ENCODE measurements at regions not wholly inside any gene's neighbourhood (a gene's known extent, or its start where the extent isn't known, plus 50 kb on each side); places are given as distances from the start of the nearest gene placed in this dataset.

DNA sequence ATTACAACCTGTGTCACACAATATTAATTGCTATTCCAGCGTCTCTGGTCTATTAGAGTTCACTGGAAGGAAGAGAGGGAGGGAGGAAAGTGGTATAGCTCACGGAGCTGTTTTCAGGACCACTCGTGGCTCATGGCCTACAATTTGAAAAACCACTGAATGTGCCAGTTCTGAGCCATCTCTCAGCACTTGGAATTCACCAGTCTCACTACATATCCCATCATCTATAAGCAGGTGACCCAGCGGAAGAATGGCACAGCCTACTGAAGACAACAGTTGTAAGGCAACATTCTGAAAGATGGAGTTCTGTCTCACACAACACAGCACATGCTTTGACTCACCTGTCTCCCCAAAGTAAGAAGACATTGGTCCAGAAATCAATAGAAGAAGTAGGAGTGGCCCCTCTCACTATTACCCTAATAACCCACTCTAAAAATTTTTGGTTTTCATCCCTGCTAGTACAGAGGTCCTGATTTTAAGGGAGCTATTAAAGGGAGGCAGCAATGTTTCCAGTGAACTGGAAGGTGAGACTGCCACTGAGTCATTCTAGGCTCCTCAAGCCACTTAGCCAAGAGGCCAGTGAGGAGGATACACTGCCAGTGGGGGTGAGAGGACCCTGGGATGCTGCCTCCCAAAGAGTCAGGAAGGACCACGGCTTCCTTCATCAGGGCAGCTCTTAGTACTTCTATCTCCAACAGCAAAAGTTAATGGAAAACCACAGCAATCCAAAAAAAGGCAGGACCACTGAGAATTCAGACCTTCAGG lies 50.0 kb upstream of the DOCK9 start:
- DNase-seq, result no peak

DNA sequence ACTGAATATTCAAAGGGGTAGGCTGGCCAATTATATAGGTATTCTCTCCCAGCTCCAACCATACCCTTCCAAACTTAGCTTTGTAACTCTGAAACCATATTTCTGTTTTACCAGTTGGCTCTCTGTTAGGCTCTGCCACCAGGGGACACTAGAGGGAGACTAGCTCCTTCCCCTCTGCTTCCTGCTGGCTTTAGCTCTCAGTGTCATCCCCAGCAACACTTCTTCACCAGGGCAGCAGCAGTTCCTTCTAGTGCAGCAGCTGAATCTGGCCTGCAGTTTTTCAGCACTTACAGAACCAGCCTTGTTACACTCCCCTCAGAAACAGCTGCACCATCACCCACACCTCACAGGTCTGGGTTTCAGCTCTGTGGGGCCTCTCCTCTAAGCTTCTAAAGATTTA lies 51.0 kb upstream of the DOCK9 start:
- no peak for DNase-seq

DNA sequence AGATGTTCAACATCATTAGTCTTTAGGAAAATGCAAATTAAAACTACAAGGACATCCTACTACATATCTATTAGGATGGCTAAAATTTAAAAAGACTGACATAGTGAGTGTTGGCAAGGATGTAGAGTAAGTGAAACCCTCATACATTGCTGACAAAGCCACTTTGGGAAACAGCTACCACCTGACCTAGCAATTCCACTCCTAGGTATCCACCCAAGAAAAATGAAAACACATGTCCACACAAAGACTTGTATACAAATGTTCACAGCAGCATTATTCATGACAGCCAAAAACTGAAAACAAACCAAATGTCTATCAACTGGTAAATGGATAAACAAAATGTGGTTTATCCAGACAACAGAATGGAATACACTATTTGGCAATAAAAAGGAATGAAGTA lies 51.7 kb upstream of the DOCK9 start:
- DNase-seq, result no peak

DNA sequence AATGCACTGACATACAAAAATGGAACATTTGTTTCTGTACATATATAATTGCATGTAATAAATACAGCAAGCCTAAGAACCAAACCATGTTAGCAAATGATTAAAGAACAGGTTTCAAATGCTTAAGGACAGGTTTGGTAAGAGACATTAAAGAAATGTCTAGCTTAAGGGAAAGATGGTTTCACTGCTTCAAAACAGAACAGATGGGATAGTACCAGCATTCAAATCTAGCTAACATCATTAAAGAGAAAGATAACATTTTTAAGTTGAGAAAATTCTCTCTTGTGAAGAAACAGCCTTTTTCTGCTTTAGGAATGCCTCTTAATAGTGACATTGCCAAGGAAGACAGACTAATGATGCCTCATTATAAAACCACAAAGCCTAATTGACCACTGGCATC lies 52.5 kb upstream of the DOCK9 start:
- DNase-seq, result no peak

DNA sequence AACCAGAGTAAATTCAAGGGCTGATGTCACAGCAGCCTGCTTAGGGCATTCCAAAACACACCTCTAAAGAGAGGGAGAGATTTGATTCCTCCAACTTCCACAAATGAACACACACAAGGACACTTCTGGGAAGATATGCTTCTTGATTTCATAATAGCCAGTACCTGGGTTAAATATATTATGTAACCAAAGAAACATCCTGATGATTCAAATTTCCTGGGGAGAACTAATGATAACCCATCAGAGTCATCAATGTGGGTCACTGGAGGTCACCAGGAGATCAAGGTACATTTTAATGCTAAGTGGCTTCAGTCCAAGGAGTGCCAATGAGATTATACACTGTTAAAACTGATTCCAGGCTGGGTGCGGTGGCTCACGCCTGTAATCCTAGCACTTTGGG lies 54.0 kb upstream of the DOCK9 start:
- DNase-seq, result no peak

DNA sequence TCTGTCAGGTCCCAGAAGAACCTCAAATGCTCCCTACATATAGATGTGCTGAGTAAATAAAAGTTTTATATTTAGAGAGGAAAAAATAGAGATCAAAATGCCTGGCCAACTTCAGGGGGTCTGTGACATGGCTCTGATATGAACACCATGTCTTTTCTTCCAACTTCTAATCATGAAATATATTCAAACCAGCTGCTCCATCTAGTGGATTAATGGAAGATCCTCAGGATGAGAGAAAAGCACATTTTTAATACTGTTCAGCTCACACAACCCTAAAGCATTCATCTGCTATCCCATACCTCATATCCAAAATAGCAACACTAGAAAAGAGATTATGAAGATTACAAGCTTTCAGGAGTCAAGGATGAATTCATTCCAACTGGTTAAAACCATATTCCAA lies 56.0 kb upstream of the DOCK9 start:
- DNase-seq, result no peak

DNA sequence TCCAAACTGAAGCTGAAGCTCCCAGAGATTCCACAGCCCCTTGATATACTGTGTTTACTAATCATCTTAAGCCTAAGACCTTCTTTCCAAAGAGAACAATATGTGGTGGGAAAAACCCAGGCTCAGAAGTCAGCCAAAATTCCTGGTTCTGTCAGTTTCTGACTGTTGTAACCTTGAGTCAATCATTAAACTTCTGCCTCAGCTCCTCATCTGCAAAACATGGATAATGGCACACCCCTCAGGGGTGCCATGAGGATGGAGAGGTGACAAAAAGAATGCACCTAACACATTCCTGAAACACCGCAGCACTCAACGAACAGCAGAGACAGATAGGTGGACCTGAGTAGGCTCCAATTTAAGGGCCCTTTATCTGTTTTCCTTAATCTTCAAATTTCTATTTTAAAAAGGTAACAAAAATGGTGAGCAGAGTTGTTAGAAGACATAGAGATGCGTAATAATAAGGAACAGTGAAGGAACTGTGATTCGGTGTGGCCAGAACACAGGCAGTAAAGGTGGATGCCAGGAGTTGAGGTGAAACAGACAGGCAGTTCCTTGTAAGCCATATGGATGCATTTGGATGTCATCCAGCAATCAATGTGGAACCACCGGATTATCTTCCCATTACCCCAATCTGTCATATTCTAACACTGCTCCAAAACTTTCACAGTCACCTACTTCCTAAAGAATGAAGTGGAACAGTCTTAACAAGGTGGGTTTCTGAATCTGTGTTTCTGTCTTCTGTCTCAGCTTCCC lies 56.6 kb upstream of the DOCK9 start:
- no peak for DNase-seq

DNA sequence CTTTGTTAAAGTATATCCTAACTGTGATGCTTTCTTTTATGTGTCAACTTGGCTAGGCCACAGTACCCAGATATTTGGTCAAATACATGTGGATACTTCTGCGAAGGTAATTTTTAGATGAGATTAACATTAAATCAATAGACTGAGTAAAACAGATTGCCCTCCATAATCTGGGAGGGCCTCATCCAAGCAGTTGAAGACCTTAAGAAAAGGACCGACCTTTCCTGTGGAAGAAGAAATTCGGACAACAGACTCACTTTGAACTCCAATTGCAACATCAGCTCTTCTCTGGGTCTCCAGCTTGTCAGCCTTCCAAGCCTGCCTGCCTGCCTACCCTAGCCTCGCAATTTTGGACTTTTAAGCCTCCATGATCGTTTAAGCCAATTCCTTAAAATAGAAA lies 57.9 kb upstream of the DOCK9 start:
- no peak for DNase-seq

DNA sequence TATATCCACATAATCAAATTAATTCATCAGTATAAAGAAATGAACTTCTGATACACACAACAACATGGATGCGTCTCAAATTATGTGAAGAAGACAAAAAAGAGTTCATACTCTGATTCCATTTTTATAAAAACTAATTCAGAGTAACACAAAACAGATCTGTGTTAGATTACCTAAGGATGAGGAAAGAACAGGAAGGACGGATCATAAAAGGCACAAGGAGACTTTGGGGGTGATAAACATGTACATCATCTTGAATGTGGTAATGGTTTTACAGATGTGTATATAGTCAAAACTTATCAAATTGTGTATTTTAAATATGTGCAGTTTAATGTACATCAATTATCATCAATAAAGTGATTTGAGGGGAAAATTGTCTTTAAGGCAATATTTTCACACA lies 59.9 kb upstream of the DOCK9 start:
- no peak for DNase-seq

DNA sequence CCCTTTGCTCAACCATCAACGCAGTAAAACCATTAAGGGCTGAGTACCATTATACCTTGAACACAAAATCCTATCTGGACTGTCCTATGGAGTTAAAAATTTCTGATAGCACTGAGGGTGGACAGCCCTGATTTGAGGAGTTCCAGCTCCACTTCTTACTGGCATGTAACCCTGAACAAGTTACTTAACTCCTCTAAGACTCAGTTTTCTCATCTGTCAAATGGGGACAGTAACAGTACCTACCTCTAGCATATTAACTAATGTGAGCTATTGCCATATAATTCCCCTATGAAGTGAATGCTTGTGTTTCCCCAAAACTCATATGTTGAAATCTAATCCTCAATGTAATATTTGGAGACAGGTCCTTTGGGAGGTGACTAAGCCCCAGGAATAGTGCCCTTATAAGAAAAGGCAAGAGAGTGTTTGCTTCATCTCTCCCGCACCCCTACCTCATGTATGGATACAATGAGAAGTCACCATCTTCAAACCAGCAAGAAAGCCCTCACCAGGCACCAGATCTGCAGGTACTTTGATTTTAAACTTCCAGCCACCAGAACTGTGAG lies 61.9 kb upstream of the DOCK9 start:
- DNase-seq, result no peak

DNA sequence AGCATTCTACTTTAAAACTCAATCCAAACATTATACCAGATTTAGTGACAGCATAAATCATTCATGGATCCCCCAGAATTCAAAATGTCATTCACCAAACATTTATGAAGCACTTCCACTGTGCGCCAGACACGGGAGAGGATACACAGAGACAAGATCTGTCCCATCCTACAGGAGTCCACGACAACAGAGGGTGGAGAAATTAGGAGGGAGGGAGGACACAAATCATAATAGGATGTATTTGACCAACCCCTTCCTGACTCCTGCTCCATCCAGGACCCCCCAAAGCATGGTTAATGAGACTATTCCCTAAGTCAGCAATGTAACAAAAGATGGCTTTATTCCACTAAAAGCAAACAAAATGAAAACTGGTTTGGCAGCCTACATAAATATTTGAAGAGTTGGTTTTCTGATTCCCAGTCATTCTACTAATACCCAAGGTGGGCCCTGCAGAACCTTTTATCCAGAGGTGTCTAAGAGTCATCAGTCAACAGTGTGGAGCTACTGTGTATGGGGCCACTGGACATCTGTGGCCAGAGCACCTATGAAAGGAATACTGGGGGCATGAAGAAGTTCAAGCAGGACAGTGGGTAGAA lies 62.8 kb upstream of the DOCK9 start:
- no peak for DNase-seq

DNA sequence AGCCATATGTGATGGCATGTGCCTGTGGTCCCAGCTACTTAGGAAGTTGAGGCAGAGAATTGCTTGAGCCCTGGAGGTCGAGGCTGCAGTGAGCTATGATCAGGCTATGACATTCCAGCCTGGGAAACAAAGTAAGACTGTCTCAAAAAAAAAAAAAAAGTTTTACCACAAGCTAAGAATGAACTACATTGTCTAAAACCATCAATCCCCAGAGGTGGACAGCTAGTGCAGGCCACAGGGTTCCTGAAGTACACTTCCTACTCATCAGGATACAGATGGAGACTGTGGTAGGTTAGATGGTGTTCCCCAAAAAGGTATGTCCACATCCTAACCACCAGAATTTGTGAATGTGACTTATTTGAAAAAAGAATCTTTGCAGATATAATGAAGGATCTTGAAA lies 63.5 kb upstream of the DOCK9 start:
- no peak for DNase-seq

DNA sequence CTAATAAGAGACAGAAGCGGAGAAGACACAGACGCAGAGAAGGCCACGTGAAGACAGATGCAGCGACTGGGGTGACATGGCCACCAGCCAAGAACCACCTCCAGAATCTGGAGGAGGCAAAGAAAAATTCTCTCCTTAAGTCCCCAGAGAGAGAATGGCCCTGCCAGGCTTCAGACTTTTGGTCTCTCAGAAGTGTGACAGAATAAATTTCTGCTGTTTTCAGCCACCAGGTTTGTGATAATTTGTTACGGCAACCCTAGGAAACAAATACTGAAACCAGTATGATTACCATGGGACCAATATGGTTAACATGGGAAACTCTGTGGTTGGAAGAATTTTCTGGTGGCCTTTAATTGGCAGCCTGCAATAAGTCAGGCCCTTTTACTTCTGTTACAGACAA lies 63.9 kb upstream of the DOCK9 start:
- DNase-seq, result no peak

DNA sequence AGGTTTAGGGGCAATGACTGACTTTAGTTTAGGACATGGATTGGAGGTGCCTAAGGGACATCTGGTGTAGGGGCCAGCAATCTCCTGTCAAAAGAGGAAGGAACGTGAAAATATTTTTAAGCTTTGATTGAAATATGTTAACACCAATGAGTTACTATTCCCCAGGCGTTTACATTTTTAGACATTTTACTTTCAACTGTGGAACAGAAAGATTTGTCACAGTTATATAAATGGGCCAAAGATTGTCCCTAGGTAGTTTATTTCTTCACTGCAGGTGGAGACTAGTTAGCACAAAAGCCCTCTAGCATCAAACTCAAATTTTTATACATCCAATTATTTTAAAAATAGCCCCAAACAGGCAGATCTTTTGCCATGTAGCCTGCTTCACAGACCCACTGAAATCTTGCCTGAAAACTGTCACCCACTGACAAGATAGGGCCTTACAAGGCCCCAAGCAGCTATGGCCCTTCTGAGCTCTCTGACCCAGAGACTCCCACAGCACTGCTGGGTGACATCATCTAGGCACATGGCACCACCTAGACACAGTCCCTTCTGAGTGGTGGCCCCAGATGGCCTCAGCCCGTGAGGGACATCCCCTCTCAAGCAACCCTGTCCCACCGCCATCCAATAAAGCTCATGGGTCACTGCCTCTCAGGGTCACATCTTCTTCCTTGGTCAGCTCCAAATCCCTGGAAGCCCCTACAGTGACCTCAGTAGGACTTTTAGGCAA lies 64.8 kb upstream of the DOCK9 start:
- DNase-seq, result no peak

DNA sequence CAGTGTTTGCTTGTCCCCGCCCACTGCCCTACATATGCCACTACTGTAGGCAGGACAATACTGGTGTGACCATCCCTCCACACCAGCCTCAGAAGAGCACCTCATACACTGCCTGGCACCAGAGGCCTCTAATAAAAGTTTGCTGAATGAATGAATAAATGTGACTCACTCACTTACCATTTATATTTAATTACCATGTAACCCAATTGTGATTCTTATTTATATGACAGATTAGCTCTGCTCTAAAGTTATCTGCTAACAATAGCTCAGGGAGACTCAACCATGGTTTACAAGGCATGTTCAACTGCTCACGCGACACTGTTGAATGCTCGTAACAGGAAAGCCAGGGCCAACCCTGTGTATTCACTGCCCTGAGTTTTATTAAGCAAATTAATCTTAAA lies 66.0 kb upstream of the DOCK9 start:
- DNase-seq, result no peak

DNA sequence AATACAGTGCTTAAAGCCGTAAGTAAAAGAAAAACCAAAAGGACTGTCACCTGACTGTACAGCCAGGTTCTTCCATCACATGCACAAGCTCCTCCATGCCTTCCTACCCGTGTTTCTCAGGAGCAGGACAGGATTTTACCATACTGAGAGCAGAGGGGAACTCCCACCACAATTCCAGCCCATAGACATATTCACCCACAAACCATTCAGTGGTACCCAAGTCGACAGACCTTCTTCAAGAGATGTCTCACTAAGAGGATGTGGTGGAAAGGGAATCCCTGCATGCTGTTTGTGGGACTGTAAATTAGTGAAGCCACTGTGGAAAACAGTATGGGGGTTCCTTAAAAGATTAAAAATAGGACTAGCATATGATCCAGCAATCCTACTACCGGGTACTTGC lies 66.9 kb upstream of the DOCK9 start:
- DNase-seq, result no peak

DNA sequence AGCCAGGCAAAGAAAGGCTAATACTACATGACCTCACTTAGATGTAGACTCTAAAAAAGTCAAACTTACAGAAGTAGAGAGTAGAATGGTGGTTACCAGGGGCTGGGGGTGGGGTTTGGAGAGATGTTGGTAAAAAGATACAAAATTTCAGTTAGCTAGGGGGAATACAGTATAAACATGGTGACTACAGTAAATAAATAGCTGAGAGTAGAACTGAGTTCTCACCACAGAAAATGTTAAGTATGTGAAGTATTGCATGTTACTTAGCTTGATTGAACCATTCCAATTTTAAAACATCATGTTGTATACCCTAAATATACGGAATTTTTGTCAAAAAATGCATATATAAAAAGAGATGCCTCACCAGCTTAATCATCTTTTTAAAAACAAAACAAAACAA lies 67.5 kb upstream of the DOCK9 start:
- DNase-seq, result no peak

DNA sequence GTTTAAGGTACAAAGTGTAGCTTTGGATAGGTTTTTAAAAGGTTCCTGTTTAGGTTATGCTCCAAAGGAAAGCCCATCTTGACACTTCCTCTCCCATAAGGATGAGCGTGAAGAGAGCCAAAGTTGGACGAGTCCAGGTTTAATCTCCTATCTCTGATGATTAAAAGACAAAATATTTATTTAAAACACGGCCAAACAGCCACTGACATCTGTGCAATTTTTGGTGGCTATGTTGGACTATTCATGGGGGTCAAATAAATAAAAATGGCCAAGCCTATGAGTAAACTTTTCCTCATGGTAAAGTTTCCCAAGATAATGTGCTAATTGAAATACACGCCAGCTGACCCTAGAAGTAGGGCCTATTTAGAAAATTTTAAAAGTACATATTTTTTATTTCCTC lies 69.0 kb upstream of the DOCK9 start:
- DNase-seq, result no peak

DNA sequence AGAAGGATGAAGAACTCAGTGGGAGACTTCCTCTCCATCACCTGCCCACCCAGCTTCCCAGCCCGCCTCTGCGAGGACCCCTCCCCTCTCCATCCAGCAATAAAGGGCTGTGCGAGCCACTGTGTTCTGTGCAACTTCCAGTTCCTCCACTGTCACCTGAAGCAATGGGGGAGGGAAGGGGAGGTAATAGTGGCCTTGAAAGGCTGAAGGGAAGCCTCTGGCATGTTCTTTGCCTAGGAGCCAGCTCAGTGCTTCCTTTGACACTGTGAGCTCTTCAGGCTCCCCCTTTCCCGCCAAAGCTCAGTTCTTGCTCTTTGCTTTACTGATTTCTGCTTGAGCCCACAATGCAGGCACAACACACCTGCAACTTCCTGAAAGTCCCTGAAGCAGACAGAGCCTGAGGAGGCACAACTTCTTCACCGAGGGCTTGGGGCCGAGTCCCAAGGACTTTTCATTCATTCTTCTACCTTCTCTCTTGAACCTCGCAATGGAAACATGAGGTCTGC lies 73.2 kb upstream of the DOCK9 start:
- DNase-seq, result no peak

DNA sequence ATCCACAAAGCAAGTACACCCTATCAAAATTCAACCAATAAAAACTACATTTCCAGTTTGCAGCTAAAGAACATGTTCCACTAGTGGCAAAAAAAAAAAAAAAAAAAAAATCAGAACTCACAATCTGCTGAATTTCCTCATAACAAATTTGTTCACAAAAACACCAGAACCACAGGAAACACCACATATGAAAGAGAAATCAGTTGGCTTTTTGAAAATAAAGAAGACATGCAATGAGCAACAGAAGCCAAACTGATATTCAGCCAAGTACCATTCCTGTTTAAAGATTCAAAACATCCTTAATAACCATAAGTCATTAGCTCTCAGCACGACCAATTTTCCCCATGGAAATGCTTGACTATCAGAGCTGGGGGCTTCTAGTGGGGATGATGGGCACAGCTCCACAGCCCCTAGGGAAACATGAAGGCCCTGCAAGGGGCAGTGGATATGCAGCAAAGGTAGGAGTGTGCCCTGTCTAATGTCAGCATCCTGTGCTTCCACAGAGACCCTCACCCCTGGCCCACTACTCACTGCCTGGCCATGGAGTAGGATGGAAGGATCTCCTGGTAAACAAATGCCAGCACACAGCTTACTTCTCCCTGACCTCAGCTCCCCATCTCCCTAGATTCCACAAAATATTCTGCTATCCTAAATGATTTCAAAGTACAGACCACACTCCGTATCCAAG lies 74.0 kb upstream of the DOCK9 start:
- DNase-seq, result no peak

DNA sequence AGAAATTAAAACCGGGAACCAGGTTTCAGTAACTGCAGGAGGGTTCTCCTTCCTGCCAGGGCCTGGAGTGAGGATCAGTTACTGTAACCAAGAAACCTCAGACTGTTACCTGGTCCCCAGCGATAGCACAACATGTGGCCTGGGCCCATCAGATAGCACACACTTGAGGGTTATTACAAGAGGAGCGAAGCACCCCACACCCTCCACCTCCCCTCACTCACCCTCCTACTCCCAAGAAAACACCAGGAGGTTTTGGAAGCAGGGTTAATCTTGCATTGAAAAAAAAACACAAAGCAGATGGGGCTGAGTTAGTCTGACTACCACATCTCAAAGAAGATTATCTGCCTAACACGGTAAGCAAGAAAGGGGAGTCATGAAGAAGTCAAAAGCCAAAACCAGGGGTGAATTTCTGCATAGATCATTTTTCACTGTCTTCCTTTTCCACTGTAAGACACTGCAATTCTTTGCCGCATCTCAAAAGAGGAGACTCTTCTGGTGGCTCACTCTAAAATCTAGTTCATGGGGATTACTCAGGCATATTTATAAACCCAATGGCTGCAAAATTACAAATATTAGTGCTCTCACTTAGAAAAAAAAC lies 75.9 kb upstream of the DOCK9 start:
- no peak for DNase-seq

DNA sequence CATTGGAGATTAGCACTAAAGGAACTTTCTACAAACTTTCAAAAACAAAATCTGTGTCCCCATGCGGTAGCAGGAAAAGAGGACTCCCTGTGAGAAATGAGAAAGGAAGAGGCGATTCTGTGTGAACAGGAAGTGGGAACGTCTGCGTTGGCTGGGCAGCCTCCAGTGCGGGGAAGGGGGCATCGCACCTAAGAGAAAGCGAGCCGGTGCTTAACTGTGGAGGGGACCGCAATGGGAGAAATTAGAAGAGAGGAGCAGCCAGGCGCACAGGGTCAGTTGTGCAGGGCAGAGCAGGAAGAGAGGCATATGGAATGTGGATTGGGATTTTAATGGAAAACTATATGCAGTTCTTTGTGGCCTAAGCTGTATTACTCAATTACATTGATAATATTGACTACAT lies 77.4 kb upstream of the DOCK9 start:
- no peak for DNase-seq
